HFFc6 (cell line): ENCODE measurements at regions not wholly inside any gene's neighbourhood (a gene's known extent, or its start where the extent isn't known, plus 50 kb on each side); places are given as distances from the start of the nearest gene placed in this dataset.

Experiments
- DNase-seq: peaks from one replicate; pipeline ENCODE4 v3.0.0-alpha.2; 2018
- H3K27ac Mint-ChIP-seq: 2 replicates; pipeline ENCODE4 v1.8.0; 2020; ENCODE audit warnings: mild to moderate bottlenecking, mixed read lengths
- H3K27me3 Mint-ChIP-seq: 2 replicates; pipeline ENCODE4 v1.8.0; 2021; ENCODE audit warnings: mild to moderate bottlenecking, moderate library complexity, mixed read lengths; ENCODE audit not compliant: insufficient read depth
- H3K36me3 Mint-ChIP-seq: 2 replicates; pipeline ENCODE4 v1.8.0; 2021; ENCODE audit warnings: low read depth, mixed read lengths
- H3K4me1 Mint-ChIP-seq: 2 replicates; pipeline ENCODE4 v1.8.0; 2020; ENCODE audit warnings: low read depth, mixed read lengths
- H3K4me3 Mint-ChIP-seq: 2 replicates; pipeline ENCODE4 v1.8.0; 2020; ENCODE audit warnings: mild to moderate bottlenecking, moderate library complexity, mixed read lengths
- H3K9me3 Mint-ChIP-seq: 2 replicates; pipeline ENCODE4 v1.8.0; 2020; ENCODE audit warnings: mild to moderate bottlenecking, mixed read lengths
- TF ChIP-seq, protein P1 (sequence below): fragments of 200-600 bp; sonication (generic); IDR thresholded peaks from 2 replicates; pipeline ENCODE4 v1.5.0; 2021; ENCODE audit warnings: antibody characterized with exemption, mild to moderate bottlenecking

DNA sequence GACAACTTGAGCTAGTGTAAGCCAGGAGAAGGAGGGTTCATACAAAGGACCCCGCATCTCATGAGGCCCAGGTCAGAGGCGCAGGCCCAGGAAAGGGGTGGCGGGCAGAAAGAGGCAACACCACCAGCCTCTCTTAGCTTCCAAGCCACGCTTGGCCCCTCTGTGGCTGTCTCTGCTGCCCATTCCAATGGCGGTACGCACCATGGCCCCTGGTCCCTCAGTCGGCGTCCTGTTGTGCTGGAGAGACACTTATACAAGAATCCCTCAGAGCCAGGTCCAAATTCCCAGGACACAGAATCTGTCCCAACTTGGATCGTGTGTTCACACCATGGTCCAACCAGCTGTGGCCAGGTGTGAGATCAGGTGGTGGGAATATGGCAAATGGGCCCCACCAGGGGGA lies 127.0 kb upstream of the CDH4 start:
- Mint-ChIP-seq H3K4me1 (peaks cover 33% of the 10 kb centered on the region), H3K36me3 (peaks cover 4% of the 10 kb centered on the region; the same call in 1 of the 2 replicates), H3K27me3 (peaks cover 6% of the 10 kb centered on the region), H3K4me3 (no peak overlapping the region), H3K27ac (no peak overlapping the region), H3K9me3 (no peaks in the 10 kb centered on the region)
- TF ChIP-seq, protein P1, sequence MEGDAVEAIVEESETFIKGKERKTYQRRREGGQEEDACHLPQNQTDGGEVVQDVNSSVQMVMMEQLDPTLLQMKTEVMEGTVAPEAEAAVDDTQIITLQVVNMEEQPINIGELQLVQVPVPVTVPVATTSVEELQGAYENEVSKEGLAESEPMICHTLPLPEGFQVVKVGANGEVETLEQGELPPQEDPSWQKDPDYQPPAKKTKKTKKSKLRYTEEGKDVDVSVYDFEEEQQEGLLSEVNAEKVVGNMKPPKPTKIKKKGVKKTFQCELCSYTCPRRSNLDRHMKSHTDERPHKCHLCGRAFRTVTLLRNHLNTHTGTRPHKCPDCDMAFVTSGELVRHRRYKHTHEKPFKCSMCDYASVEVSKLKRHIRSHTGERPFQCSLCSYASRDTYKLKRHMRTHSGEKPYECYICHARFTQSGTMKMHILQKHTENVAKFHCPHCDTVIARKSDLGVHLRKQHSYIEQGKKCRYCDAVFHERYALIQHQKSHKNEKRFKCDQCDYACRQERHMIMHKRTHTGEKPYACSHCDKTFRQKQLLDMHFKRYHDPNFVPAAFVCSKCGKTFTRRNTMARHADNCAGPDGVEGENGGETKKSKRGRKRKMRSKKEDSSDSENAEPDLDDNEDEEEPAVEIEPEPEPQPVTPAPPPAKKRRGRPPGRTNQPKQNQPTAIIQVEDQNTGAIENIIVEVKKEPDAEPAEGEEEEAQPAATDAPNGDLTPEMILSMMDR = no peak
- no peak for DNase-seq

DNA sequence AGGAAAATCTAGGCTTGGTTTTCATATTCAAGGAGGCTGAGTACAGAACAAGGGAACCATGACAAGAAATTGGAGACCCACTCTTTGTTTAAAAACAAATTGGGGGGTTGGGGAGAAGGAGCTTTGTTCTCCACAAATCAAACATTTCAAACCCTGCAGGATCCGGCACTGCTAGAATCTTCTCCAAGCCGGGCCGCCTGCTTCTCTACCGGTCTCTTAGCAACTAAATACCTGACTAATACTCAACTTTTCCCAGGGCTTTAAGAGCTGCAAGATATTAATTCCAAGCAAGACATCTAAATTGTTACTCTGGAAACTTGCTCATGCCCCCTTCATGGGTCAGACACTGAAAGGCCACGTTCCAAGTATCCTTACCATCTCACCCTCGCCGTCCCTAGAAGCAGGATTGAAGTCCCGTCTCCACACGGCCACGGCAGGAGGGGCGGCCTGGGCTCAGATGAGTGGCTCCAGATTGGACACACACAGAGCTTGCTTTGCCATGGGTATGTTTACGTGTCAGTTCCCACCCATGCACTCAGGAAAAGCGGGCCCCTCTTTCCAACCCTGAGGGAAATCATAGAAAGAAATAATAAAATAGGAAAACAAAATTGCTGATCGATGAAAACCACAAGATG lies 126.4 kb upstream of the CDH4 start:
- no peak overlapping the region for H3K4me3 Mint-ChIP-seq
- TF ChIP-seq, protein P1 = no peak
- no peaks in the 10 kb centered on the region for H3K9me3 Mint-ChIP-seq
- no peak for DNase-seq
- peaks cover 2% of the 10 kb centered on the region for H3K27me3 Mint-ChIP-seq
- H3K36me3 Mint-ChIP-seq = peaks cover 4% of the 10 kb centered on the region; the same call in 1 of the 2 replicates
- no peak overlapping the region for H3K27ac Mint-ChIP-seq
- H3K4me1 Mint-ChIP-seq = peaks cover 28% of the 10 kb centered on the region

DNA sequence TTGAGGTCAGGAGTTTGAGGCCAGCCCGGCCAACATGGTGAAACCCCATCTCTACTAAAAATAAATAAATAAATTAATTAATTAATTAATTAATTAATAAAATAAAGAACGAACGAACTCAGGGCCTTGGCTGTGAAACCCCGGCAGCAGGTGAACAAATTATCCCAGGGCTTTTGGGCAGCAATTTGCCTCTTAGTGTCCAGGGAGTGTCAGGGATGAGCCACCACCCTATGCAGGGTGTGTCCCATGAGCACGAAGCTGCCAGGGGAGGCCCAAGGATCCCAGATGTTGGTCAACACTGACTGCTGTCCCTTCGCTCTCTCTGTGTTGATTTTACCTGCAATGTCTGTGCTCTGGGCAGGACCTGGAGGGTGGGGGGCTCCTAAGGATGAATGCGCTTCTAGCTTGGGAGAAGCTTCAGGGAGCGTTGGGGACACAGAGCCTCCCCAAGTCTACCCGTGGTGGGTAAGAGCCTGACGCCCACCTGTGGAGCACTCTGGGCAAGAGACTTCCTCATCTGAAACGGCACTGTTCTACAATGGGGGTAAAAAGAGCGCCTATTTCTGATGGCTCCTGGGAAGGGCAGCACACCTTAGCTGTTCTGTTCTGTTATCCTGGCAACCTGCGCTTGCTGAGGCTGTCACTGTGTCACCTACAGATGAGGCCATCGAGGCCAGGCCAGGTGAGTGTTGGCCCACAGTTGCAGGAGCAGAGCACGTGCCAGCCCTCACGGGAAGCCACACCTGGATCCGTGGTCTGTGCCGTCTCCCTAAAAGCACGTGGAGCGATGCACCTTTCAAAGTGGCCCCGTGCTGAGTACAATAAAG lies 125.5 kb upstream of the CDH4 start:
- H3K4me1 Mint-ChIP-seq = peaks cover 22% of the 10 kb centered on the region
- TF ChIP-seq, protein P1 = no peak
- no peak overlapping the region for H3K4me3 Mint-ChIP-seq
- no peak for DNase-seq
- no peak overlapping the region for H3K27ac Mint-ChIP-seq
- H3K36me3 Mint-ChIP-seq = peaks cover 4% of the 10 kb centered on the region; the same call in 1 of the 2 replicates
- H3K27me3 Mint-ChIP-seq = peaks cover 3% of the 10 kb centered on the region
- no peaks in the 10 kb centered on the region for H3K9me3 Mint-ChIP-seq

DNA sequence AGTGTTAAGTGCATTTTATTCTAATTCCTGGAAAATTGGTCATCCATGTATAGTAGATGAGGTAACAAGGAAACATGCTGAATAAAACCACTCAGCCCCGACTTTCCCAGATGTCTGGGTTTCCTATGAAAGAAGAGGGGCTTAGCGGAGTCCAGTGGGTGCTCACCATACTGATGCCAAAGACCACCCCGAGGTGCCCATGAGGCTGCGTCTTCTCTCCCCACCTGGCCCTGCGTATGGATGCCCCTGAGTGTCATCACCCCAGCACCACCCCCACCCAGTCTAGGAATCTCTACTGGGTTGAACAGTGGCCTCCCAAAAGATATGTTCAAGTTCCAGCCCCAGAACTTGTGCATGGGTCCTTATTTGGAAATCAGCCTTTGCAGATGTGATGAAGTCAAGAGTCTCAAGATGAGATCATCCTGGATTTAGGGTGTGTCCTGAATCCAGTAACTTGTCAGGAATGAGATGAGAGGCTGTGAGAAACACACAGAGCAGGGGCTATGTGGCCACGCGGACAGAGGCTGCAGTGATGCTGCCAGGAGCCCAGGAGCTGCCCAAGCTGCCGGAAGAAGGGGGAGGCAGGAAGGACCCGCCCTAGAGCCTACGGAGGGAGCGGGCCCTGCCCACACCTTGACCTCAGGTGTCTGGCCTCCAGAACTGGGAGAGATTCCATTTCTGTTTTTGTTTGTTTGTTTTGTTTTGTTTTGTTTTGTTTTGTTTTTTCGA lies 124.6 kb upstream of the CDH4 start:
- TF ChIP-seq, protein P1 = no peak
- Mint-ChIP-seq H3K4me3 (peak overlapping the region; percentile 35; the same call in 1 of the 2 replicates), H3K27me3 (peaks cover 4% of the 10 kb centered on the region), H3K36me3 (peaks cover 4% of the 10 kb centered on the region; the same call in 1 of the 2 replicates), H3K4me1 (peaks cover 22% of the 10 kb centered on the region), H3K9me3 (no peaks in the 10 kb centered on the region), H3K27ac (peak overlapping the region; percentile 89)
- DNase-seq = peak; percentile 77

DNA sequence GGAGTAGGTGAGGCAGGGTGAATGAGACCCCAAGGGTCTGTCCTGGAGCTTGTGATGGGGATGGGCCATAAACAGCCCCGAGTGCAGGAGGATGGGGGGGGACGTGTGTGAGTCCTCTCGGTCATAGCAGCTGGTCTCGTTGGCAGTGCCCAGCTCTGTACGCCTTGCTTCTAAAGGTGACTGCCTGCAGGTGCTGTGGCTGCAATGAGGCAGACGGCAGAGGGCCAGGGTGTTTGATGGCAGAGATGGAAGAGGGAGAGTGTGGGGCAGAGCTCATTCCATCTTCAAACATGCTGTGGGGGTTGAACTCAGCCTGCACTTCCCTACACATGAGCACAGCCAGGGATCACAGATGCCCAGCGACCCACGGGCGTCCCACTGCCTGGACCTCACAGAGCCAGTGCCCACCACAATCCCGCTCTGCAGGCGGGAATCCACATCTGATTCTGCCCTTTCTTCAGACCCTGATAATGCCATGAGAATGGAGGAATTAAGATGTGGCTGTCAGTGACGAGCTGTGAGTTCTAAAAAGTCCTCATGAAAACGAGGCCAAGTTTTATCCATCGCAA lies 123.3 kb upstream of the CDH4 start:
- H3K27me3 Mint-ChIP-seq = peaks cover 7% of the 10 kb centered on the region
- DNase-seq = no peak
- TF ChIP-seq, protein P1 = no peak
- H3K36me3 Mint-ChIP-seq = peaks cover 4% of the 10 kb centered on the region; the same call in 1 of the 2 replicates
- peak overlapping the region; percentile 89; the same call in 1 of the 2 replicates for H3K27ac Mint-ChIP-seq
- H3K9me3 Mint-ChIP-seq = no peaks in the 10 kb centered on the region
- no peak overlapping the region for H3K4me3 Mint-ChIP-seq
- H3K4me1 Mint-ChIP-seq = peaks cover 22% of the 10 kb centered on the region
